Stomach (tissue), 8 donors: ENCODE measurements at regions not wholly inside any gene's neighbourhood (a gene's known extent, or its start where the extent isn't known, plus 50 kb on each side); places are given as distances from the start of the nearest gene placed in this dataset.

Experiments used
- DNase-seq, 2 donors: peaks; one replicate each; pipeline versions ENCODE4 v3.0.0 to v3.0.0-alpha.2; 2013 to 2019
- H3K27ac ChIP-seq, 5 donors: fragments of 200-600 bp in 4 of 5; sonication (generic) in 4 of 5; one replicate each; pipeline ENCODE4 v1.5.1; 2013 to 2019; ENCODE audit warnings: mild to moderate bottlenecking in 1 of 5, moderate library complexity in 1 of 5
- H3K27me3 ChIP-seq, 3 donors: fragments of 200-600 bp; sonication (generic); one replicate each; pipeline ENCODE4 v1.5.1; 2017 to 2019; ENCODE audit warnings: mixed run types in 1 of 3
- H3K36me3 ChIP-seq, 4 donors: fragments of 200-600 bp; sonication (generic); 1 replicate in 3 of 4; 2 replicates in 1 of 4; pipeline ENCODE4 v1.5.1; 2016 to 2019
- H3K4me1 ChIP-seq, 4 donors: fragments of 200-600 bp; sonication (generic); one replicate each; pipeline ENCODE4 v1.5.1; 2016 to 2019
- H3K4me3 ChIP-seq, 4 donors: fragments of 200-600 bp; sonication (generic) in 3 of 4; one replicate each; pipeline ENCODE4 v1.5.1; 2016 to 2019; ENCODE audit warnings: mild to moderate bottlenecking in 1 of 4
- H3K9me3 ChIP-seq, 4 donors: fragments of 200-600 bp; sonication (generic); one replicate each; pipeline ENCODE4 v1.5.1; 2016 to 2019
- CTCF ChIP-seq, 7 experiments: fragments of 450-650 bp in 4 of 7; fragments of 200-600 bp in 3 of 7; sonication (generic) in 3 of 7; IDR thresholded peaks; one replicate each; pipeline ENCODE4 v1.5.1; 2016 to 2019; ENCODE audit warnings: antibody characterized with exemption in 7 of 7, control low read depth in 2 of 7, mild to moderate bottlenecking in 1 of 7
- EP300 ChIP-seq: sonication (generic); formaldehyde crosslinking; IDR thresholded peaks from one replicate; pipeline ENCODE4 v1.6.1; 2017; ENCODE audit warnings: antibody characterized with exemption
- POLR2A ChIP-seq, 4 donors: fragments of 450-650 bp; IDR thresholded peaks; one replicate each; pipeline ENCODE4 v1.6.1; 2016; ENCODE audit warnings: antibody characterized with exemption in 4 of 4, control low read depth in 2 of 4, mild to moderate bottlenecking in 1 of 4, moderate library complexity in 1 of 4
- POLR2AphosphoS5 ChIP-seq, 3 donors: sonication (generic); formaldehyde crosslinking; IDR thresholded peaks; one replicate each; pipeline ENCODE4 v1.6.1; 2016; ENCODE audit warnings: antibody characterized with exemption in 3 of 3
- WGBS, 5 donors: extraction: QIAGEN DNeasy Blood & Tissue Kit in 3 of 5; methylation state at CpG; one replicate each; pipeline versions ENCODE4 v1.1.5 to v1.1.7; 2013 to 2018; 5-methylcytosine and 5-hydroxymethylcytosine counted together
- intact Hi-C: fragments of 100-400 bp; cut with DNase I; formaldehyde crosslinking; loops from one replicate; pipeline ENCODE4 v1.15.1; 2023; ENCODE audit warnings: low total_unique reads
- donor health status: healthy with polysubstance abuse.
- donor health status: Bipolar disorder and iron deficiency.
- donor health status: healthy.

GRCh38 chr13:102993348-102993747, 72.9 kb downstream of the SLC10A2 start:
- Histone ChIP-seq H3K27ac (no peak overlapping the region), H3K27me3 (no peaks in the 10 kb centered on the region), H3K4me1 (no peaks in the 10 kb centered on the region), H3K36me3 (no peaks in the 10 kb centered on the region), H3K9me3 (peaks cover 0 to 19% (median 5%) of the 10 kb centered on the region in 4 donors), H3K4me3 (no peak overlapping the region)
- DNase-seq, result no peak
- TF ChIP-seq POLR2AphosphoS5 (IDR thresholded peaks at IDR 0.05), result no peak
- no peak for TF ChIP-seq EP300
- TF ChIP-seq CTCF (IDR thresholded peaks at IDR 0.05), result no peak
- no peak for TF ChIP-seq POLR2A (IDR thresholded peaks at IDR 0.05)
- intact Hi-C loops, result no loop called here
- 49 to 73% (median 64%) methylated on average over 2 of the region's 2 CpGs for WGBS, 5 donors

- Histone ChIP-seq H3K9me3 (peaks cover 0 to 26% (median 15%) of the 10 kb centered on the region in 4 donors), H3K36me3 (no peaks in the 10 kb centered on the region), H3K4me1 (no peaks in the 10 kb centered on the region), H3K4me3 (no peak overlapping the region), H3K27ac (no peak overlapping the region), H3K27me3 (no peaks in the 10 kb centered on the region)
- 70 to 83% (median 77%) methylated on average over 5 of the region's 5 CpGs for WGBS, 5 donors
- no peak for DNase-seq
- TF ChIP-seq POLR2AphosphoS5 (IDR thresholded peaks at IDR 0.05), result no peak
- no peak for TF ChIP-seq EP300
- TF ChIP-seq POLR2A (IDR thresholded peaks at IDR 0.05), result no peak
- TF ChIP-seq CTCF (IDR thresholded peaks at IDR 0.05), result no peak
- intact Hi-C loops, result no loop called here
Observed at GRCh38 chr13:102984210-102984609, 82.0 kb downstream of the SLC10A2 start.

GRCh38 chr13:102983496-102983895, 82.7 kb downstream of the SLC10A2 start:
- Histone ChIP-seq H3K27me3 (no peaks in the 10 kb centered on the region), H3K36me3 (no peaks in the 10 kb centered on the region), H3K27ac (no peak overlapping the region), H3K4me1 (no peaks in the 10 kb centered on the region), H3K9me3 (peaks cover 0 to 23% (median 15%) of the 10 kb centered on the region in 4 donors), H3K4me3 (no peak overlapping the region)
- intact Hi-C loops, result no loop called here
- TF ChIP-seq POLR2AphosphoS5 (IDR thresholded peaks at IDR 0.05) (no peak), EP300 (no peak), POLR2A (IDR thresholded peaks at IDR 0.05) (no peak), CTCF (IDR thresholded peaks at IDR 0.05) (no peak)
- 55 to 74% (median 69%) methylated on average over 3 of the region's 3 CpGs for WGBS, 5 donors
- DNase-seq, result no peak

GRCh38 chr13:102980331-102980982, 85.8 kb downstream of the SLC10A2 start:
- H3K9me3 ChIP-seq, result no peaks in the 10 kb centered on the region
- no peak overlapping the region for H3K4me3 ChIP-seq
- no peaks in the 10 kb centered on the region for H3K36me3 ChIP-seq
- WGBS, 5 donors, result 86 to 91% (median 89%) methylated on average over 7 of the region's 7 CpGs
- intact Hi-C loops, result no loop called here
- DNase-seq, result no peak
- no peak overlapping the region for H3K27ac ChIP-seq
- no peaks in the 10 kb centered on the region for H3K4me1 ChIP-seq
- TF ChIP-seq CTCF (IDR thresholded peaks at IDR 0.05), result no peak
- no peak for TF ChIP-seq POLR2A (IDR thresholded peaks at IDR 0.05)
- no peak for TF ChIP-seq POLR2AphosphoS5 (IDR thresholded peaks at IDR 0.05)
- no peak for TF ChIP-seq EP300
- no peaks in the 10 kb centered on the region for H3K27me3 ChIP-seq
